Keratinocyte (primary cell): ENCODE measurements at regions not wholly inside any gene's neighbourhood (a gene's known extent, or its start where the extent isn't known, plus 50 kb on each side); places are given as distances from the start of the nearest gene placed in this dataset.

Source experiments
- DNase-seq: peaks from one replicate; pipeline ENCODE4 v3.0.0-alpha.2; 2011; ENCODE audit warnings: low read depth, missing footprints, low spot score
- FAIRE-seq: peaks from 2 replicates; lab custom pipeline; 2011; peaks lifted over from hg19 to GRCh38; lab: Jason Lieb, UNC
- H2AFZ ChIP-seq: 2 replicates; pipeline ENCODE4 v1.6.0; 2012; ENCODE audit warnings: low read length, control low read depth, inconsistent platforms; ENCODE audit not compliant: control insufficient read depth
- H3K27ac ChIP-seq: 2 replicates; pipeline ENCODE4 v1.5.1; 2011; ENCODE audit warnings: low read length; ENCODE audit not compliant: control insufficient read depth, insufficient read depth
- H3K27me3 ChIP-seq: 3 replicates; pipeline ENCODE4 v1.6.0; 2011; ENCODE audit warnings: low read length; ENCODE audit not compliant: control insufficient read depth, insufficient read depth; ENCODE audit errors: extremely low read depth
- H3K36me3 ChIP-seq, 2 experiments: 2 replicates in 1 of 2; 3 replicates in 1 of 2; pipeline ENCODE4 v1.5.1; 2011; ENCODE audit warnings: low read length in 2 of 2, mild to moderate bottlenecking in 1 of 2; ENCODE audit not compliant: control insufficient read depth in 2 of 2, insufficient read depth in 2 of 2; ENCODE audit errors: extremely low read depth in 1 of 2
- H3K4me1 ChIP-seq: 3 replicates; pipeline ENCODE4 v1.5.1; 2011; ENCODE audit warnings: low read length; ENCODE audit not compliant: control insufficient read depth, insufficient read depth; ENCODE audit errors: extremely low read depth
- H3K4me2 ChIP-seq: 3 replicates; pipeline ENCODE4 v1.6.0; 2011; ENCODE audit warnings: low read depth, low read length; ENCODE audit not compliant: control insufficient read depth, insufficient read depth; ENCODE audit errors: extremely low read depth
- H3K4me3 ChIP-seq, 3 experiments: fragments of 200-600 bp in 1 of 3; sonication (generic) in 1 of 3; 2 replicates in 2 of 3; 3 replicates in 1 of 3; pipeline ENCODE4 v1.5.1; 2011 to 2016; ENCODE audit warnings: low read length in 3 of 3, mild to moderate bottlenecking in 3 of 3, control low read depth in 2 of 3, inconsistent platforms in 1 of 3, low read depth in 1 of 3, mixed read lengths in 1 of 3, mixed run types in 1 of 3, moderate library complexity in 1 of 3; ENCODE audit not compliant: control insufficient read depth in 2 of 3, insufficient read depth in 2 of 3; ENCODE audit errors: extremely low read depth in 1 of 3
- H3K79me2 ChIP-seq: 2 replicates; pipeline ENCODE4 v1.6.0; 2012; ENCODE audit warnings: low read length; ENCODE audit not compliant: control insufficient read depth, insufficient read depth
- H3K9ac ChIP-seq: 3 replicates; pipeline ENCODE4 v1.6.0; 2011; ENCODE audit warnings: low read length; ENCODE audit not compliant: control insufficient read depth, insufficient read depth; ENCODE audit errors: extremely low read depth
- H3K9me1 ChIP-seq: 3 replicates; pipeline ENCODE4 v1.6.0; 2011; ENCODE audit warnings: low read length; ENCODE audit not compliant: control insufficient read depth, insufficient read depth; ENCODE audit errors: extremely low read depth
- H3K9me3 ChIP-seq: 2 replicates; pipeline ENCODE4 v1.5.1; 2012; ENCODE audit warnings: low read depth, low read length; ENCODE audit not compliant: control insufficient read depth
- H4K20me1 ChIP-seq: 3 replicates; pipeline ENCODE4 v1.6.0; 2011; ENCODE audit warnings: low read length; ENCODE audit not compliant: control insufficient read depth, insufficient read depth; ENCODE audit errors: extremely low read depth
- EZH2 ChIP-seq: IDR thresholded peaks from one replicate; pipeline ENCODE4 v1.6.1; 2012; ENCODE audit warnings: inconsistent platforms, mild to moderate bottlenecking, low read length, moderate library complexity
- dilution Hi-C: fragments of 300-500 bp; cut with MboI; formaldehyde crosslinking; loops from one replicate; pipeline ENCODE4 v1.7.0; 2020; ENCODE audit warnings: low sequenced_read_pairs; ENCODE audit not compliant: extremely low pct_ligation_motif_present
- TF ChIP-seq, protein P1 (sequence below), 3 experiments: IDR thresholded peaks in 1 of 3; conservative IDR thresholded peaks in 1 of 3; optimal IDR thresholded peaks in 1 of 3; 2 replicates in 2 of 3; 3 replicates in 1 of 3; pipeline versions ENCODE3 to v1.5.1; 2011; ENCODE audit warnings: low read length in 3 of 3, mild to moderate bottlenecking in 3 of 3, moderate library complexity in 2 of 3, control low read depth in 1 of 3, inconsistent platforms in 1 of 3; ENCODE audit not compliant: insufficient read depth in 2 of 3; ENCODE audit errors: extremely low read depth in 1 of 3

GRCh38 chr5:4387290-4387689 lies 752.8 kb upstream of the ADAMTS16 start:
- DNase-seq (no peak), FAIRE-seq (no peak)
- dilution Hi-C loops = no loop called here
- Histone ChIP-seq H4K20me1 (no peaks in the 10 kb centered on the region), H3K79me2 (no peaks in the 10 kb centered on the region), H3K27ac (no peak overlapping the region), H3K4me1 (no peaks in the 10 kb centered on the region), H2AFZ (no peak overlapping the region), H3K4me2 (no peak overlapping the region), H3K27me3 (no peaks in the 10 kb centered on the region), H3K4me3 (no peak overlapping the region), H3K9me1 (no peaks in the 10 kb centered on the region), H3K36me3 (no peaks in the 10 kb centered on the region), H3K9me3 (no peaks in the 10 kb centered on the region), H3K9ac (no peak overlapping the region)
- TF ChIP-seq, protein P1, sequence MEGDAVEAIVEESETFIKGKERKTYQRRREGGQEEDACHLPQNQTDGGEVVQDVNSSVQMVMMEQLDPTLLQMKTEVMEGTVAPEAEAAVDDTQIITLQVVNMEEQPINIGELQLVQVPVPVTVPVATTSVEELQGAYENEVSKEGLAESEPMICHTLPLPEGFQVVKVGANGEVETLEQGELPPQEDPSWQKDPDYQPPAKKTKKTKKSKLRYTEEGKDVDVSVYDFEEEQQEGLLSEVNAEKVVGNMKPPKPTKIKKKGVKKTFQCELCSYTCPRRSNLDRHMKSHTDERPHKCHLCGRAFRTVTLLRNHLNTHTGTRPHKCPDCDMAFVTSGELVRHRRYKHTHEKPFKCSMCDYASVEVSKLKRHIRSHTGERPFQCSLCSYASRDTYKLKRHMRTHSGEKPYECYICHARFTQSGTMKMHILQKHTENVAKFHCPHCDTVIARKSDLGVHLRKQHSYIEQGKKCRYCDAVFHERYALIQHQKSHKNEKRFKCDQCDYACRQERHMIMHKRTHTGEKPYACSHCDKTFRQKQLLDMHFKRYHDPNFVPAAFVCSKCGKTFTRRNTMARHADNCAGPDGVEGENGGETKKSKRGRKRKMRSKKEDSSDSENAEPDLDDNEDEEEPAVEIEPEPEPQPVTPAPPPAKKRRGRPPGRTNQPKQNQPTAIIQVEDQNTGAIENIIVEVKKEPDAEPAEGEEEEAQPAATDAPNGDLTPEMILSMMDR (optimal IDR thresholded peaks at IDR 0.05 in 1 of 3, IDR thresholded peaks at IDR 0.05 in 1 of 3, conservative IDR thresholded peaks at IDR 0.05 in 1 of 3; ENCODE audit: extremely low read depth in 1 of 3, insufficient read depth in 2 of 3, low read length in 3 of 3) = no peak
- no peak for TF ChIP-seq EZH2

- H3K27ac ChIP-seq = no peak overlapping the region
- no peaks in the 10 kb centered on the region for H3K27me3 ChIP-seq
- peaks cover 1% of the 10 kb centered on the region for H3K9me3 ChIP-seq
- FAIRE-seq (no peak), DNase-seq (no peak)
- H4K20me1 ChIP-seq = no peaks in the 10 kb centered on the region
- dilution Hi-C loops = no loop called here
- H2AFZ ChIP-seq = no peak overlapping the region
- no peak for TF ChIP-seq EZH2
- TF ChIP-seq, protein P1 (optimal IDR thresholded peaks at IDR 0.05 in 1 of 3, IDR thresholded peaks at IDR 0.05 in 1 of 3, conservative IDR thresholded peaks at IDR 0.05 in 1 of 3; ENCODE audit: extremely low read depth in 1 of 3, insufficient read depth in 2 of 3, low read length in 3 of 3) = no peak
- H3K9ac ChIP-seq = no peak overlapping the region
- H3K9me1 ChIP-seq = no peaks in the 10 kb centered on the region
- H3K4me2 ChIP-seq = no peak overlapping the region
- no peaks in the 10 kb centered on the region for H3K36me3 ChIP-seq
- H3K79me2 ChIP-seq = no peaks in the 10 kb centered on the region
- H3K4me3 ChIP-seq = no peak overlapping the region
- H3K4me1 ChIP-seq = no peaks in the 10 kb centered on the region
Observed at GRCh38 chr5:4395752-4396151, 744.4 kb upstream of the ADAMTS16 start.
